NOMO-1 treated with dmso at 0.1 percent for 144 hours (cell line): ENCODE measurements at regions not wholly inside any gene's neighbourhood (a gene's known extent, or its start where the extent isn't known, plus 50 kb on each side); places are given as distances from the start of the nearest gene placed in this dataset.

Source experiments
- DNase-seq: peaks from one replicate; lab custom pipeline; 2025; ENCODE audit not compliant: unreplicated experiment; lab: John Stamatoyannopoulos, UW

GRCh38 chr2:120622159-120622869 lies 113.4 kb upstream of the GLI2 start:
- DNase-seq: no peak

GRCh38 chr2:120622886-120623753 lies 112.5 kb upstream of the GLI2 start:
- DNase-seq: no peak

GRCh38 chr2:120624061-120624737 lies 111.5 kb upstream of the GLI2 start:
- no peak for DNase-seq

GRCh38 chr2:120624738-120625446 lies 110.8 kb upstream of the GLI2 start:
- no peak for DNase-seq

- no peak for DNase-seq
These were observed 109.7 kb upstream of the GLI2 start for GRCh38 chr2:120625865-120626560.

GRCh38 chr2:120626566-120626965 lies 109.1 kb upstream of the GLI2 start:
- no peak for DNase-seq

- DNase-seq: no peak
These were observed 107.4 kb upstream of the GLI2 start for GRCh38 chr2:120628248-120628647.

- DNase-seq: no peak
These were observed 106.3 kb upstream of the GLI2 start for GRCh38 chr2:120629241-120629895.

GRCh38 chr2:120630031-120630701 lies 105.5 kb upstream of the GLI2 start:
- no peak for DNase-seq

- no peak for DNase-seq
These were observed 104.4 kb upstream of the GLI2 start for GRCh38 chr2:120631236-120631635.

GRCh38 chr2:120631724-120632123 lies 103.9 kb upstream of the GLI2 start:
- no peak for DNase-seq

GRCh38 chr2:120632796-120633646 lies 102.6 kb upstream of the GLI2 start:
- no peak for DNase-seq

- no peak for DNase-seq
These were observed 101.1 kb upstream of the GLI2 start for GRCh38 chr2:120634533-120634932.

GRCh38 chr2:120635146-120635545 lies 100.5 kb upstream of the GLI2 start:
- DNase-seq: no peak

- no peak for DNase-seq
These were observed 97.8 kb upstream of the GLI2 start for GRCh38 chr2:120637847-120638246.

- DNase-seq: no peak
These were observed 97.2 kb upstream of the GLI2 start for GRCh38 chr2:120638450-120638849.

- no peak for DNase-seq
These were observed 94.3 kb upstream of the GLI2 start for GRCh38 chr2:120641366-120641771.

GRCh38 chr2:120642646-120643045 lies 93.0 kb upstream of the GLI2 start:
- DNase-seq: no peak

- no peak for DNase-seq
These were observed 88.7 kb upstream of the GLI2 start for GRCh38 chr2:120646994-120647393.
